Fibroblast of the aortic adventitia (primary cell): ENCODE measurements at regions not wholly inside any gene's neighbourhood (a gene's known extent, or its start where the extent isn't known, plus 50 kb on each side); places are given as distances from the start of the nearest gene placed in this dataset.
"Not testable (repeated sequence)": the region's sequence is repeated elsewhere in the genome, so short reads cannot be mapped to it uniquely, and the experiment has no call there.

Experiments used
- DNase-seq: peaks from one replicate; pipeline ENCODE4 v3.0.0-alpha.2; 2010; ENCODE audit warnings: low read depth
- H3K4me3 ChIP-seq: 2 replicates; pipeline ENCODE4 v1.5.1; 2011; ENCODE audit warnings: low read depth, mild to moderate bottlenecking, control low read depth, low read length, moderate library complexity
- CTCF ChIP-seq: IDR thresholded peaks from 2 replicates; pipeline ENCODE4 v1.5.1; 2011; ENCODE audit warnings: mild to moderate bottlenecking, low read length, control low read depth, inconsistent platforms; ENCODE audit not compliant: insufficient read depth

GRCh38 chrX:85544609-85545008, 165.1 kb upstream of the POF1B start:
- peak; percentile 7 for DNase-seq
- peak; percentile 41 for TF ChIP-seq CTCF
- H3K4me3 ChIP-seq = no peak overlapping the region

- no peak overlapping the region for H3K4me3 ChIP-seq
- DNase-seq = no peak
- no peak for TF ChIP-seq CTCF
Observed at GRCh38 chrX:85543866-85544265, 164.4 kb upstream of the POF1B start.

GRCh38 chrX:85529141-85529540, 149.7 kb upstream of the POF1B start:
- H3K4me3 ChIP-seq, DNase-seq: not testable (repeated sequence)

GRCh38 chrX:85517994-85518718, 138.7 kb upstream of the POF1B start:
- no peak overlapping the region for H3K4me3 ChIP-seq
- no peak for DNase-seq
- TF ChIP-seq CTCF = no peak

- TF ChIP-seq CTCF = no peak
- DNase-seq = no peak
- H3K4me3 ChIP-seq = no peak overlapping the region
Observed at GRCh38 chrX:85516131-85516530, 136.7 kb upstream of the POF1B start.

GRCh38 chrX:85506871-85507270, 127.4 kb upstream of the POF1B start:
- no peak overlapping the region for H3K4me3 ChIP-seq
- no peak for TF ChIP-seq CTCF
- no peak for DNase-seq

- no peak overlapping the region for H3K4me3 ChIP-seq
- DNase-seq = no peak
- no peak for TF ChIP-seq CTCF
Observed at GRCh38 chrX:85505801-85506200, 126.3 kb upstream of the POF1B start.
